CD14-positive monocyte (primary cell): ENCODE measurements at regions not wholly inside any gene's neighbourhood (a gene's known extent, or its start where the extent isn't known, plus 50 kb on each side); places are given as distances from the start of the nearest gene placed in this dataset.

ENCODE experiments used
- DNase-seq, 3 donors: peaks; one replicate each; pipeline ENCODE4 v3.0.0-alpha.2; 2011 to 2022
- H2AFZ ChIP-seq: 2 replicates; pipeline ENCODE4 v1.6.0; 2012; ENCODE audit warnings: mild to moderate bottlenecking, low read depth, low read length, inconsistent platforms; ENCODE audit not compliant: insufficient read depth, poor library complexity, severe bottlenecking
- H3K27ac ChIP-seq, 2 donors: 1 replicate in 1 of 2; 2 replicates in 1 of 2; pipeline ENCODE4 v1.5.1; 2012 to 2013; ENCODE audit warnings: low read length in 2 of 2, control low read depth in 1 of 2, inconsistent platforms in 1 of 2, low read depth in 1 of 2, mild to moderate bottlenecking in 1 of 2
- H3K27me3 ChIP-seq, 2 donors: one replicate each; pipeline versions ENCODE4 v1.6.0 to v1.6.1; 2011 to 2013; ENCODE audit warnings: low read length in 2 of 2; ENCODE audit not compliant: control insufficient read depth in 2 of 2, insufficient read depth in 2 of 2
- H3K36me3 ChIP-seq, 2 donors: replicated peaks in 1 of 2; 1 replicate in 1 of 2; 2 replicates in 1 of 2; pipeline versions ENCODE4 v1.5.1 to v1.6.1; 2012 to 2013; ENCODE audit warnings: low read length in 2 of 2, control low read depth in 1 of 2, inconsistent platforms in 1 of 2, mild to moderate bottlenecking in 1 of 2; ENCODE audit not compliant: insufficient read depth in 2 of 2, control insufficient read depth in 1 of 2
- H3K4me1 ChIP-seq, 2 donors: 1 replicate in 1 of 2; 2 replicates in 1 of 2; pipeline versions ENCODE4 v1.5.1 to v1.6.1; 2012 to 2013; ENCODE audit warnings: low read length in 2 of 2, control low read depth in 1 of 2, inconsistent platforms in 1 of 2, mild to moderate bottlenecking in 1 of 2, moderate library complexity in 1 of 2; ENCODE audit not compliant: insufficient read depth in 2 of 2, control insufficient read depth in 1 of 2
- H3K4me2 ChIP-seq: replicated peaks from 2 replicates; pipeline ENCODE3; 2012; ENCODE audit warnings: low read length, moderate library complexity, mild to moderate bottlenecking; ENCODE audit not compliant: poor library complexity, severe bottlenecking; ENCODE audit errors: extremely low read depth
- H3K4me3 ChIP-seq, 3 experiments: fragments of 200-600 bp in 1 of 3; sonication (generic) in 1 of 3; replicated peaks in 1 of 3; 1 replicate in 2 of 3; 2 replicates in 1 of 3; pipeline ENCODE4 v1.5.1; 2011 to 2013; ENCODE audit warnings: low read length in 3 of 3, mild to moderate bottlenecking in 3 of 3, control low read depth in 2 of 3, low read depth in 2 of 3, inconsistent platforms in 1 of 3, moderate library complexity in 1 of 3
- H3K79me2 ChIP-seq: 2 replicates; pipeline ENCODE4 v1.6.0; 2012; ENCODE audit warnings: mild to moderate bottlenecking, control low read depth, inconsistent platforms, low read length, moderate library complexity; ENCODE audit not compliant: insufficient read depth
- H3K9ac ChIP-seq: 2 replicates; pipeline ENCODE4 v1.6.0; 2017; ENCODE audit warnings: low read length, mild to moderate bottlenecking; ENCODE audit not compliant: insufficient read depth, poor library complexity, severe bottlenecking
- H3K9me3 ChIP-seq, 2 donors: replicated peaks in 1 of 2; 1 replicate in 1 of 2; 2 replicates in 1 of 2; pipeline versions ENCODE4 v1.5.1 to v1.6.1; 2012 to 2013; ENCODE audit warnings: low read length in 2 of 2, control low read depth in 1 of 2; ENCODE audit not compliant: control insufficient read depth in 1 of 2, insufficient read depth in 1 of 2
- H4K20me1 ChIP-seq: 2 replicates; pipeline ENCODE4 v1.6.0; 2012; ENCODE audit warnings: mild to moderate bottlenecking, low read length, control low read depth, moderate library complexity; ENCODE audit not compliant: insufficient read depth
- H3K27ac Mint-ChIP-seq, 7 donors: one replicate each; pipeline ENCODE4 v1.8.0; 2020; ENCODE audit warnings: mild to moderate bottlenecking in 7 of 7, mixed read lengths in 7 of 7, moderate library complexity in 6 of 7, inconsistent platforms in 2 of 7
- H3K27me3 Mint-ChIP-seq, 3 donors: one replicate each; pipeline ENCODE4 v1.8.0; 2021 to 2022; ENCODE audit warnings: low read depth in 3 of 3, mild to moderate bottlenecking in 3 of 3, mixed read lengths in 3 of 3, moderate library complexity in 3 of 3, inconsistent platforms in 1 of 3
- H3K36me3 Mint-ChIP-seq, 2 donors: one replicate each; pipeline ENCODE4 v1.8.0; 2020; ENCODE audit warnings: mixed read lengths in 2 of 2, inconsistent platforms in 1 of 2, mild to moderate bottlenecking in 1 of 2
- H3K4me1 Mint-ChIP-seq: one replicate; pipeline ENCODE4 v1.8.0; 2020; ENCODE audit warnings: mild to moderate bottlenecking, mixed read lengths
- H3K4me3 Mint-ChIP-seq, 2 donors: one replicate each; pipeline ENCODE4 v1.8.0; 2020; ENCODE audit warnings: mild to moderate bottlenecking in 2 of 2, mixed read lengths in 2 of 2, moderate library complexity in 1 of 2
- H3K9me3 Mint-ChIP-seq, 7 donors: one replicate each; pipeline ENCODE4 v1.8.0; 2020 to 2022; ENCODE audit warnings: mixed read lengths in 7 of 7, mild to moderate bottlenecking in 6 of 7, moderate library complexity in 6 of 7, inconsistent platforms in 2 of 7
- CTCF ChIP-seq: fragments of 200-600 bp; IDR thresholded peaks from one replicate; pipeline ENCODE4 v1.8.0; 2022; ENCODE audit warnings: antibody characterized with exemption, mild to moderate bottlenecking
- WGBS: methylation state at CpG from one replicate; pipeline ENCODE4 v1.1.5; 2013; ENCODE audit warnings: missing lambda C conversion rate; ENCODE audit not compliant: insufficient coverage; 5-methylcytosine and 5-hydroxymethylcytosine counted together
- intact Hi-C, 2 donors: fragments of 100-400 bp; cut with micrococcal nuclease; formaldehyde crosslinking; loops; one replicate each; pipeline versions ENCODE4 v1.15.0 to v1.15.1; 2023

- Histone ChIP-seq H3K27me3 (no peaks in the 10 kb centered on the region), H3K9ac (no peak overlapping the region), H3K79me2 (no peaks in the 10 kb centered on the region), H3K9me3 (peaks cover 5 to 14% of the 10 kb centered on the region in 2 donors), H4K20me1 (no peaks in the 10 kb centered on the region), H3K4me1 (no peaks in the 10 kb centered on the region), H3K27ac (no peak overlapping the region), H3K4me2 (no peak overlapping the region), H3K36me3 (no peaks in the 10 kb centered on the region), H3K4me3 (no peak overlapping the region), H2AFZ (no peak overlapping the region)
- no peak for DNase-seq
- WGBS, result no CpG with 5 or more reads among the region's 2 CpGs
- Mint-ChIP-seq H3K36me3 (no peaks in the 10 kb centered on the region), H3K27me3 (no peaks in the 10 kb centered on the region), H3K4me1 (no peaks in the 10 kb centered on the region), H3K4me3 (no peak overlapping the region), H3K27ac (no peak overlapping the region), H3K9me3 (peaks cover 0 to 13% (median 10%) of the 10 kb centered on the region in 7 donors)
- intact Hi-C loops, result no loop called here
- TF ChIP-seq CTCF, result no peak
Measured at GRCh38 chr6:24043848-24044247, 82.2 kb upstream of the NRSN1 start.

GRCh38 chr6:24051942-24052589, 73.9 kb upstream of the NRSN1 start:
- Mint-ChIP-seq H3K36me3 (no peaks in the 10 kb centered on the region), H3K27me3 (peaks cover 0 to 2% (median 0%) of the 10 kb centered on the region in 3 donors), H3K4me1 (no peaks in the 10 kb centered on the region), H3K27ac (no peak overlapping the region), H3K4me3 (no peak overlapping the region), H3K9me3 (peaks cover 1 to 9% (median 4%) of the 10 kb centered on the region in 7 donors)
- H3K79me2 ChIP-seq, result no peaks in the 10 kb centered on the region
- H3K36me3 ChIP-seq, result no peaks in the 10 kb centered on the region
- H3K27me3 ChIP-seq, result no peaks in the 10 kb centered on the region
- H4K20me1 ChIP-seq, result no peaks in the 10 kb centered on the region
- H2AFZ ChIP-seq, result no peak overlapping the region
- no peaks in the 10 kb centered on the region for H3K9me3 ChIP-seq
- TF ChIP-seq CTCF, result no peak
- no peak overlapping the region for H3K27ac ChIP-seq
- H3K9ac ChIP-seq, result no peak overlapping the region
- no peaks in the 10 kb centered on the region for H3K4me1 ChIP-seq
- no peak overlapping the region for H3K4me3 ChIP-seq
- no CpG with 5 or more reads among the region's 4 CpGs for WGBS
- intact Hi-C loops, result no loop called here
- no peak for DNase-seq
- H3K4me2 ChIP-seq, result no peak overlapping the region
